Esophagus squamous epithelium (tissue), 5 donors: ENCODE measurements at regions not wholly inside any gene's neighbourhood (a gene's known extent, or its start where the extent isn't known, plus 50 kb on each side); places are given as distances from the start of the nearest gene placed in this dataset.

Experiments used
- DNase-seq: peaks from one replicate; lab custom pipeline; 2025; lab: John Stamatoyannopoulos, UW
- H3K27ac ChIP-seq, 4 donors: fragments of 200-600 bp; sonication (generic); one replicate each; pipeline ENCODE4 v1.5.1; 2016 to 2019; ENCODE audit warnings: mild to moderate bottlenecking in 1 of 4
- H3K27me3 ChIP-seq, 4 donors: fragments of 200-600 bp; sonication (generic); 1 replicate in 3 of 4; 2 replicates in 1 of 4; pipeline versions ENCODE4 v1.5.1 to v1.6.0; 2017 to 2021; ENCODE audit warnings: antibody characterized with exemption in 1 of 4
- H3K36me3 ChIP-seq, 3 donors: fragments of 200-600 bp; sonication (generic); one replicate each; pipeline ENCODE4 v1.5.1; 2016 to 2019
- H3K4me1 ChIP-seq, 3 donors: fragments of 200-600 bp; sonication (generic); one replicate each; pipeline ENCODE4 v1.5.1; 2017 to 2019
- H3K4me3 ChIP-seq, 4 donors: fragments of 200-600 bp; sonication (generic); 1 replicate in 3 of 4; 2 replicates in 1 of 4; pipeline ENCODE4 v1.5.1; 2016 to 2019; ENCODE audit warnings: mild to moderate bottlenecking in 2 of 4, moderate library complexity in 1 of 4
- H3K9me3 ChIP-seq, 3 donors: fragments of 200-600 bp; sonication (generic); one replicate each; pipeline ENCODE4 v1.5.1; 2016 to 2019
- POLR2A ChIP-seq, 4 donors: fragments of 450-650 bp; IDR thresholded peaks; one replicate each; pipeline ENCODE4 v1.6.1; 2017; ENCODE audit warnings: antibody characterized with exemption in 4 of 4, mild to moderate bottlenecking in 4 of 4, moderate library complexity in 3 of 4
- WGBS, 2 donors: methylation state at CpG; one replicate each; pipeline ENCODE4 v1.1.5; 2018; 5-methylcytosine and 5-hydroxymethylcytosine counted together
- intact Hi-C: fragments of 100-400 bp; cut with DNase I; formaldehyde crosslinking; loops from one replicate; pipeline ENCODE4 v1.15.0; 2022
- TF ChIP-seq, protein P1 (sequence below), 6 experiments: fragments of 450-650 bp in 4 of 6; fragments of 200-600 bp in 2 of 6; sonication (generic) in 2 of 6; IDR thresholded peaks; one replicate each; pipeline ENCODE4 v1.5.1; 2016 to 2019; ENCODE audit warnings: antibody characterized with exemption in 6 of 6, mild to moderate bottlenecking in 4 of 6, moderate library complexity in 4 of 6
- donor health status: DM: yes; HTN: yes; CAD: no.

DNA sequence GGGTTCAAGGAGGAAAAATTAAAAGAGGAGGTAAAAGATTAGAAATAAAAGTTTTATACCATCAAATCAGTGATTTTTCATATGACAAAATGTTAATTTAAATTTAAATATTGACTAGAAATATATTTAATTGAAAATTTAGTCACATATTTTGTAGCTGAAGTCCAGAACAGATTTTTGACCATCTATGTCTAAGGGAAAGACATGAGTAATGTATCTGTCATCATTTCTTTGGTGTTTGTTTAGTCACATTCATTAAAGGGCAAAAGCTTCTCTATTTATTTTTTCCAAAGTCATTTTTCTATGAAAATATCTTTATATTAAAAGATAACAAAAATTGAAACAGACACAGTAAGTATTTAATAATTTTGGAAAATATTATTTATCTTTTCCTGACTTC lies 252.0 kb upstream of the ISL1 start:
- TF ChIP-seq, protein P1, sequence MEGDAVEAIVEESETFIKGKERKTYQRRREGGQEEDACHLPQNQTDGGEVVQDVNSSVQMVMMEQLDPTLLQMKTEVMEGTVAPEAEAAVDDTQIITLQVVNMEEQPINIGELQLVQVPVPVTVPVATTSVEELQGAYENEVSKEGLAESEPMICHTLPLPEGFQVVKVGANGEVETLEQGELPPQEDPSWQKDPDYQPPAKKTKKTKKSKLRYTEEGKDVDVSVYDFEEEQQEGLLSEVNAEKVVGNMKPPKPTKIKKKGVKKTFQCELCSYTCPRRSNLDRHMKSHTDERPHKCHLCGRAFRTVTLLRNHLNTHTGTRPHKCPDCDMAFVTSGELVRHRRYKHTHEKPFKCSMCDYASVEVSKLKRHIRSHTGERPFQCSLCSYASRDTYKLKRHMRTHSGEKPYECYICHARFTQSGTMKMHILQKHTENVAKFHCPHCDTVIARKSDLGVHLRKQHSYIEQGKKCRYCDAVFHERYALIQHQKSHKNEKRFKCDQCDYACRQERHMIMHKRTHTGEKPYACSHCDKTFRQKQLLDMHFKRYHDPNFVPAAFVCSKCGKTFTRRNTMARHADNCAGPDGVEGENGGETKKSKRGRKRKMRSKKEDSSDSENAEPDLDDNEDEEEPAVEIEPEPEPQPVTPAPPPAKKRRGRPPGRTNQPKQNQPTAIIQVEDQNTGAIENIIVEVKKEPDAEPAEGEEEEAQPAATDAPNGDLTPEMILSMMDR (IDR thresholded peaks at IDR 0.05): no peak
- no peak for TF ChIP-seq POLR2A (IDR thresholded peaks at IDR 0.05)
- Histone ChIP-seq H3K4me1 (no peaks in the 10 kb centered on the region), H3K27ac (no peak overlapping the region), H3K9me3 (no peaks in the 10 kb centered on the region), H3K36me3 (no peaks in the 10 kb centered on the region), H3K27me3 (no peaks in the 10 kb centered on the region), H3K4me3 (no peak overlapping the region)
- DNase-seq: no peak
- intact Hi-C loops: no loop called here

DNA sequence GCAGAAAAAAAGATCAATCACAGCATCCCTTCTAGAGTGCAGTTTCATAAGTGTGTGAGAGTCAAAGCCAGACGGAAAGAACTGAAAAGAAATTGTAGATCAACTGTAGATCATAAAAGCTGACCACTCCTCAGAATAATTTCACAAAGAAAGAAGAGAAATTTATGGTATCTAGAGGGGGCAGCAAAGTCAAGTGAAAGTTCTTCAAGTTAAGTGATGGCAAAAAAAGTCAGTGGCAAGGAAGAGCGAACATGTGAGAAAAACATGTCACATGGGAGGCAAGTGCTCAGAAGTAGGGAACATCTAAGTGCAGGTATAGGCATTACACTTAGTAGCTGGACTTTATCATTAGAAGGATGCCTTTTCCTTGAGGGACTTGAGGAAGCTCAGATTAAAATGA lies 245.1 kb upstream of the ISL1 start:
- Histone ChIP-seq H3K27ac (no peak overlapping the region), H3K4me3 (no peak overlapping the region), H3K4me1 (no peaks in the 10 kb centered on the region), H3K27me3 (no peaks in the 10 kb centered on the region), H3K9me3 (no peaks in the 10 kb centered on the region), H3K36me3 (no peaks in the 10 kb centered on the region)
- 54 to 58% methylated on average over 2 of the region's 2 CpGs for WGBS, 2 donors
- TF ChIP-seq, protein P1 (IDR thresholded peaks at IDR 0.05): no peak
- no peak for TF ChIP-seq POLR2A (IDR thresholded peaks at IDR 0.05)
- no peak for DNase-seq
- intact Hi-C loops: loop anchor here (5.0 kb wide), 1 partner anchor 81 kb away; no protein-coding TSS in a partner anchor

DNA sequence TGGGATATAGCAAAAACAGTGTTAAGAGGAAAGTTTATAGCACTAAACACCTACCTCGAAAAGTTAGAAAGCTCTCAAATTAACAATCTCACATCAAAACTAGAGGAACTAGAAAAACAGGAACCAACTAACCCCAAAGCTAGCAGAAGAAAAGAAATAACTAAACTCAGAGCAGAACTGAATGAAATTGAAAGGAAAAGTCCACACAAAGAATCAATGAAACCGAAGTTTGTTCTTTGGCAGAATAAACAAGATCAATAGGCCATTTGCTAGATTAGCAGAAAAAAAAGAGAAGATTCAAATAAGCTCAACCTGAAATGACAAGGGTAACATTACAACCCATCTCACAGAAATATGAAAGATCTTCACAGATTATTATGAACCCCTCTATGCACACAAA lies 234.8 kb upstream of the ISL1 start:
- DNase-seq: no peak
- Histone ChIP-seq H3K4me3 (no peak overlapping the region), H3K4me1 (no peaks in the 10 kb centered on the region), H3K27me3 (no peaks in the 10 kb centered on the region), H3K36me3 (no peaks in the 10 kb centered on the region), H3K9me3 (peaks cover 0 to 4% (median 0%) of the 10 kb centered on the region in 3 donors), H3K27ac (no peak overlapping the region)
- intact Hi-C loops: no loop called here
- WGBS, 2 donors: 37 to 56% methylated on average over 2 of the region's 2 CpGs
- no peak for TF ChIP-seq POLR2A (IDR thresholded peaks at IDR 0.05)
- TF ChIP-seq, protein P1 (IDR thresholded peaks at IDR 0.05): no peak

DNA sequence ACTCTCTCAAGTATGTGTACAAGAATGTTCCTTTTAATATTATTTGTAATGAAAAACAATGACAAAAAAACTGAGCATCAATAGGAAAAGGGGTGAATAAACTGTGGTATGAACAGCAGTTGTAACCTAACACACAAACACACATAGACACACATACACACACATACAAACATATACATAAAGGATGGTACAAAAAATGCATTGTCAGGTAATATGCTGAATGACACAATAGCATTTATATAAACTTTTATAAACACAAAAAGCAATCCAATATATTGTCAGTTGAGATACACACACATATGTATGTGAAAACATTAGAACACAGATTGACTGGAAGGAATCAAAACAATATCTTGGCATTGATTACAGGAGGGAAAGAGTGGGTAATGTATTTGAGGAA lies 227.0 kb upstream of the ISL1 start:
- intact Hi-C loops: no loop called here
- H3K9me3 ChIP-seq: peaks cover 0 to 15% (median 0%) of the 10 kb centered on the region in 3 donors
- H3K4me3 ChIP-seq: no peak overlapping the region
- H3K4me1 ChIP-seq: no peaks in the 10 kb centered on the region
- H3K27ac ChIP-seq: no peak overlapping the region
- no peak for TF ChIP-seq POLR2A (IDR thresholded peaks at IDR 0.05)
- TF ChIP-seq, protein P1 (IDR thresholded peaks at IDR 0.05): no peak
- H3K27me3 ChIP-seq: no peaks in the 10 kb centered on the region
- DNase-seq: no peak
- H3K36me3 ChIP-seq: no peaks in the 10 kb centered on the region

DNA sequence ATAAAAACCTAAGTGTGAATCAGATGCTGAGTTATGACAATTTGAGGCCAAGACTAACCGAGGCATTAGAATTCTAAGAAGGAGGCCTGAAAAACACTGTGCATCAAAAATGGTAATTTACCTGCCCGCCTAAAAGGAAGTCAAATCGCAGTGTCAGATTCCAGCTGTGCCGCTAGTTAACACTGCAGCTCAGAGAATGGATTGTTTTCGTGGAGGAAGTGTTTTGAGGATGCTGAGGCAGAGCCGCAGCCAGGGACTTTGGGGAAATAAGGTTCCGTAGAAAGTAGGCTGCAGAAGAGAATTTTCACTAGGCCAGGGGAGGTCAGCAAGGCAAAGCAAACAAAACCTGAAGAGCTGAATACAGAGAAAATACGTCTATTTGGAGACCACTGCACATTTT lies 226.4 kb upstream of the ISL1 start:
- peaks cover 0 to 21% (median 0%) of the 10 kb centered on the region in 3 donors for H3K9me3 ChIP-seq
- H3K27me3 ChIP-seq: no peaks in the 10 kb centered on the region
- WGBS, 2 donors: 22 to 42% methylated on average over 8 of the region's 8 CpGs
- TF ChIP-seq POLR2A (IDR thresholded peaks at IDR 0.05): no peak
- TF ChIP-seq, protein P1 (IDR thresholded peaks at IDR 0.05): no peak
- H3K27ac ChIP-seq: no peak overlapping the region
- intact Hi-C loops: no loop called here
- no peak overlapping the region for H3K4me3 ChIP-seq
- no peak for DNase-seq
- no peaks in the 10 kb centered on the region for H3K36me3 ChIP-seq
- H3K4me1 ChIP-seq: no peaks in the 10 kb centered on the region
